MG63 (cell line): ENCODE measurements at regions not wholly inside any gene's neighbourhood (a gene's known extent, or its start where the extent isn't known, plus 50 kb on each side); places are given as distances from the start of the nearest gene placed in this dataset.
"Not testable (repeated sequence)": the region's sequence is repeated elsewhere in the genome, so short reads cannot be mapped to it uniquely, and the experiment has no call there.

ENCODE experiments used
- DNase-seq: peaks from one replicate; pipeline ENCODE4 v3.0.0-alpha.2; 2020
- H3K27me3 ChIP-seq: fragments of 250-450 bp; sonication (Bioruptor Pico); 2 replicates; pipeline ENCODE4 v1.5.1; 2020; ENCODE audit warnings: mild to moderate bottlenecking, moderate library complexity
- H3K36me3 ChIP-seq: fragments of 250-450 bp; sonication (Bioruptor Pico); 2 replicates; pipeline ENCODE4 v1.5.1; 2020; ENCODE audit warnings: mild to moderate bottlenecking, moderate library complexity
- H3K4me3 ChIP-seq: fragments of 250-450 bp; sonication (Bioruptor Pico); 2 replicates; pipeline ENCODE4 v1.5.1; 2020; ENCODE audit warnings: mild to moderate bottlenecking, moderate library complexity
- H3K9me3 ChIP-seq: fragments of 250-450 bp; sonication (Bioruptor Pico); 2 replicates; pipeline ENCODE4 v1.5.1; 2020; ENCODE audit warnings: mild to moderate bottlenecking, moderate library complexity

GRCh38 chr5:62152394-62153087, 153.5 kb upstream of the KIF2A start:
- Histone ChIP-seq H3K27me3 (no peaks in the 10 kb centered on the region), H3K36me3 (no peaks in the 10 kb centered on the region), H3K9me3 (peaks cover 4% of the 10 kb centered on the region; the same call in 1 of the 2 replicates), H3K4me3 (no peak overlapping the region)
- peak; percentile 71 for DNase-seq

DNA sequence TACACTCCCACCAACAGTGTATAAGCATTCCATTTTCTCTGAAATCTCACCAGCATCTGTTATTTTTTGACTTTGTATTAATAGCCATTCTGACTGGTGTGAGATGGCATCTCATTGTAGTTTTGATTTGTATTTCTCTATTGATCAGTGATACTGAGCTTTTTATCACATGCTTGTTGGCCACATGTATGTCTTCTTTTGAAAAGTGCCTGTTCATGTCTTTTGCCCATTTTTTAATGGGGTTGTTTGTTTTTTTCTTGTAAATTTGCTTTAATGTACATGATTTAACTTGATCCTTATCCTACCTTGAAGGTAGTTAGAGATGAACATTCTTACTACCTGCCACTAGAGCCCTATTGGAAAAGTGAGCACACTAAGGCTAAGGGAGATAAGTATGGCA, 151.2 kb upstream of the KIF2A start:
- Histone ChIP-seq H3K9me3 (peaks cover 4% of the 10 kb centered on the region; the same call in 1 of the 2 replicates), H3K27me3 (no peaks in the 10 kb centered on the region), H3K4me3 (no peak overlapping the region), H3K36me3 (no peaks in the 10 kb centered on the region)
- DNase-seq, result no peak

DNA sequence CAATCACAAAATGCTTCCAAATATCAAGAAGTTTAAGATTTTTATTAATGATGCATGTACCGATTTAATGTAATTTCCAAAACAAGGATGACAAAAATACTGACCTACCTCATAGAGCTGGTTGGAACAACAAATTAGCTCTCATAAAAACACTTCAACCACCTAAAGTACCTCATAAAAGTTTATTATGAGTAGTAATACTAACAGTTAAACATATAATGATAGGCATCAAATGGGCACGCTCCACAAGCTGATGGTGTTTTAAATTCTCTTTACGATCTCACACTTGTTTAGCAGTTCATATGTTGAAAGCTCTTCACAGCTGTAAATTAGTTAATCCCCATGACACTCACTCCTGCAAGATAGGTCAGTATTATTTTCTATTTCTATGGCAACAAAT, 150.0 kb upstream of the KIF2A start:
- no peak overlapping the region for H3K4me3 ChIP-seq
- H3K9me3 ChIP-seq, result peaks cover 4% of the 10 kb centered on the region; the same call in 1 of the 2 replicates
- no peaks in the 10 kb centered on the region for H3K36me3 ChIP-seq
- DNase-seq, result no peak
- H3K27me3 ChIP-seq, result no peaks in the 10 kb centered on the region

GRCh38 chr5:62167561-62168057, 138.4 kb upstream of the KIF2A start:
- no peaks in the 10 kb centered on the region for H3K9me3 ChIP-seq
- H3K36me3 ChIP-seq, result no peaks in the 10 kb centered on the region
- no peak overlapping the region for H3K4me3 ChIP-seq

DNA sequence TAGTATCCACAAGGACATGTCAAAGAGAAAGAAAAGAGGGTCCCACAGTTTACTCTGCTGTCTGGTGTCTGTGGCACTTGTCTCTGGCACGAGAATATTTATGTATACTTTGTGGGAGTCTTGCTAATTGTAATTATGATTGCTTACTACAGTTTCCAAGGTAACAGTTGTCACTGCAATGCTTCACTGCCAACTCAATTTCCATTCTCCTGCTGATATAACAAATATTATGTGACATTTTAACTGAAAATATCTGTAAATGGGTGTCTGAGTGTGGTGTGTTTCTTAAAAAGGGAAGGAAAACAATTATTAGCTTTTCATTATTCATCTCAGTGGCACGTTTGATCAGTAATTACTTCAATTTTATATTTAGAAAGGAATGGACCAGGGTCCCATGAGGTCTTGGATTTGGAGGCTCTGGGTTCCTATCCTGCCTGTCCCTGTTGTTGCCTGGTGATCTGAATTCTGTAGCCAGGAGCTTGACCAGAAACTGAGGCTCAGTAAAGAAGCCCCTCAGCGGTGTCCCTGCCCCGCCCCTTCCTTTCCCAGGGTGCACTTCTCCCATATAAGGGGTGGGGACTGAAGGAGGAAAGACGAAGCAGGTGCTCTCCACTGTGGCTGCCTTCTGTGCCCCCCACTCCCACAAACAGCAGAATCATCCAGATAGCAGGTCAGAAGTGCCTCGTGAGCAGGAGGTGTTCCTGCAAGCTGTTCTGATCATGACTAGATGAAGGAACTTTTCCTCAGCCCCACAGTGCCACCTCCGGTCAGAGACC, 137.3 kb upstream of the KIF2A start:
- Histone ChIP-seq H3K4me3 (no peak overlapping the region), H3K36me3 (no peaks in the 10 kb centered on the region), H3K27me3 (no peaks in the 10 kb centered on the region), H3K9me3 (no peaks in the 10 kb centered on the region)
- DNase-seq, result no peak

More at GRCh38 chr5:62167561-62168057, 138.4 kb upstream of the KIF2A start:
- no peak for DNase-seq
- H3K27me3 ChIP-seq, result no peaks in the 10 kb centered on the region

GRCh38 chr5:62178258-62178657, 127.7 kb upstream of the KIF2A start:
- no peak overlapping the region for H3K4me3 ChIP-seq
- no peaks in the 10 kb centered on the region for H3K27me3 ChIP-seq
- no peak for DNase-seq
- H3K9me3 ChIP-seq, result no peaks in the 10 kb centered on the region
- H3K36me3 ChIP-seq, result no peaks in the 10 kb centered on the region

DNA sequence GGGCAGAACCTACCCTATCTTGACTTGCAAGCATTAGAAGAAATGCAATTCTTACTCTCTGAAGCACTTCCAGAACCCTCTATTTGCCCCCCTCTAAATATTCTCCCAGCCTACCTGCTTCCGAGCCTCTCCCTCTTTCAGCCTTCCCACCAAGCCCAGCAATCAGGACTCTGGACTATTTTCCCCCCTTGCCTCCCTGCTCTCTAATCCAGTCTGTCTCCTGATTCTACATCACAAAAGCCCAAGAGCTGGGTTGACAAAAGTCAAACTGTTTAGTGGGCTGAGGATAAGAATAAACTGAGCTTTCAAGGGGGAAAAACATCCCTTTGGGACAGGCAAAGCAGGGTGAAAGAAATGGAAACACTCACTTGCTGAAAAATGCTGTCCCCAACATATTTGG, 123.2 kb upstream of the KIF2A start:
- no peaks in the 10 kb centered on the region for H3K36me3 ChIP-seq
- no peaks in the 10 kb centered on the region for H3K9me3 ChIP-seq
- H3K4me3 ChIP-seq, result no peak overlapping the region
- DNase-seq, result no peak
- no peaks in the 10 kb centered on the region for H3K27me3 ChIP-seq

DNA sequence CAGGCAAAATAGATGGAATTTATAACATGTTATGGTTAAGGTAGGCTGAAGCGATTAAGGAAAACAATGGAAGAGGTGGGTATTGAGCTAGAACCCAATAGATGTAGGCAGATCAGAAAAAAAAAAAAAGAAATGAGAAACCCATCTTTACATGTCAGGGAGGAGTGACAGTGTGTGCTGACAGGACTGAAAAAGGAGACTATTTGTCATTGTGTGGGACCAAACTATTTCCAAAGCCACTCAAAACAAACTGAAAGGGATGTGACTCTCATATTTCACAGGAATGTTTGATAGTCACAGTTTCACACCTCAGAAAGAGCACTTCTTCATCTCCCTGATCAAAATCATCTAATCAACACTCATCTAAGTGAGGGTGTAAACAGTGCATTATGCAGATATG, 122.3 kb upstream of the KIF2A start:
- no peak for DNase-seq
- Histone ChIP-seq H3K4me3 (no peak overlapping the region), H3K27me3 (no peaks in the 10 kb centered on the region), H3K36me3 (no peaks in the 10 kb centered on the region), H3K9me3 (no peaks in the 10 kb centered on the region)

GRCh38 chr5:62184444-62184843, 121.6 kb upstream of the KIF2A start:
- Histone ChIP-seq H3K9me3 (no peaks in the 10 kb centered on the region), H3K4me3 (no peak overlapping the region), H3K27me3 (no peaks in the 10 kb centered on the region), H3K36me3 (no peaks in the 10 kb centered on the region)
- DNase-seq, result no peak

DNA sequence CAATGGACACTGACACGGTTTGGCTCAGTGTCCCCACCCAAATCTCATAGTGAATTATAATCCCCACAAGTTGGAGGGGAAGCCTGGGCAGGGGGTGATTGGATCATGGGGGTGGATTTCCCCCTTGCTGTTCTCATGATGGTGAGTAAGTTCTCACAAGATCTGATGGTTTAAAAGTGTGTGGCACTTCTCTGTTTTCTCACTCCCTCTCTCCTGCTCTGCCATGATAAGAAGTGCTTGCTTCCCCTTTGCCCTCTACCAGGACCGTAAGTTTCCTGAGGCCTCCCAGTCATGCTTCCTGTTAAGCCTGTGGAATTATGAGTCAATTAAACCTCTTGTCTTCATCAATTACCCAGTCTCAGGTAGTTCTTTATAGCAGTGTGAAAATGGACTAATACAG, 115.8 kb upstream of the KIF2A start:
- Histone ChIP-seq H3K27me3 (no peaks in the 10 kb centered on the region), H3K36me3 (no peaks in the 10 kb centered on the region), H3K4me3 (no peak overlapping the region), H3K9me3 (no peaks in the 10 kb centered on the region)
- no peak for DNase-seq

- H3K9me3 ChIP-seq, result no peaks in the 10 kb centered on the region
- DNase-seq, result no peak
- no peaks in the 10 kb centered on the region for H3K36me3 ChIP-seq
- H3K27me3 ChIP-seq, result no peaks in the 10 kb centered on the region
- no peak overlapping the region for H3K4me3 ChIP-seq
These were observed 115.1 kb upstream of the KIF2A start for GRCh38 chr5:62190931-62191330.

GRCh38 chr5:62192958-62193357, 113.0 kb upstream of the KIF2A start:
- H3K9me3 ChIP-seq, result no peaks in the 10 kb centered on the region
- H3K27me3 ChIP-seq, result no peaks in the 10 kb centered on the region
- no peak overlapping the region for H3K4me3 ChIP-seq
- no peak for DNase-seq
- H3K36me3 ChIP-seq, result no peaks in the 10 kb centered on the region

DNA sequence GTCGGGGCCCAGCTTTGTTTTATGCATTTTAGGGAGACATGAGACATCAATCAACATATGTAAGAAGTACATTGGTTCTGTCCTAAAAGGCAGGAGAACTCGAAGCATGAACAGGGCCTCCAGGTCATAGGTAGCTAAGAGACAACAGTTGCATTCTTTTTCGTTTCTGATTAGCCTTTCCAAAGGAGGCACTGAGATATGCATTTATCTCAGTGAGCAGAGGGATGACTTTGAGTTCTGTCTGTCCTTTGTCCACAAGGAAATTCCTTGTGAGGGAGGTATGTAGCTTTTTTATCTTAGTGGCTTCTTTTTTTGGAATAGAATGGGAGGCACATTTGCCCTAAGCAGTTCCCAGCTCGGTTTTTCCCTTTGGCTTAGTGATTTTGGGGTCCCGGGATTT, 109.5 kb upstream of the KIF2A start:
- not testable (repeated sequence) for H3K9me3 ChIP-seq, H3K4me3 ChIP-seq, H3K27me3 ChIP-seq, DNase-seq, H3K36me3 ChIP-seq

- H3K36me3 ChIP-seq, result no peaks in the 10 kb centered on the region
- peaks cover 7% of the 10 kb centered on the region; the same call in 1 of the 2 replicates for H3K27me3 ChIP-seq
- no peak overlapping the region for H3K4me3 ChIP-seq
- H3K9me3 ChIP-seq, result no peaks in the 10 kb centered on the region
- no peak for DNase-seq
These were observed 108.3 kb upstream of the KIF2A start for GRCh38 chr5:62197697-62198096.

DNA sequence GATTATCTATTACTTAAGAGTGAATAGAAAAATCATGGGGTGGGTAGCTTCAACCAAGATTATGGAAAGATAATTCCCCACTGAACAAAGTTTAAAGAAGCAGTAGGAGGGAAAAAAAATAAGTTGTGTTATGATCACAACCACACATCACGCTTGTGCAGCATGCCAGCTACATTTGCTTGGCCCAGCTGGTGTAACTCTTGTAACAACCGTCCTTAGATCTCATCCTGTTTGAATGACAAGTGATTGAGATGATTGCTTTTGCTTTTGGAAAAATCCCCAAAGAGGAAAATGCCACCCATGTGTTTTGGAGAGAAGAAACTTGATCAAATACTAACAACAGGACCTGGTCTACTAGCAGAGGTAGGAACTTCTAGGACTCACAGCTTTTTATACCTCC, 107.6 kb upstream of the KIF2A start:
- Histone ChIP-seq H3K27me3 (peaks cover 7% of the 10 kb centered on the region; the same call in 1 of the 2 replicates), H3K36me3 (no peaks in the 10 kb centered on the region), H3K4me3 (no peak overlapping the region), H3K9me3 (no peaks in the 10 kb centered on the region)
- DNase-seq, result no peak

DNA sequence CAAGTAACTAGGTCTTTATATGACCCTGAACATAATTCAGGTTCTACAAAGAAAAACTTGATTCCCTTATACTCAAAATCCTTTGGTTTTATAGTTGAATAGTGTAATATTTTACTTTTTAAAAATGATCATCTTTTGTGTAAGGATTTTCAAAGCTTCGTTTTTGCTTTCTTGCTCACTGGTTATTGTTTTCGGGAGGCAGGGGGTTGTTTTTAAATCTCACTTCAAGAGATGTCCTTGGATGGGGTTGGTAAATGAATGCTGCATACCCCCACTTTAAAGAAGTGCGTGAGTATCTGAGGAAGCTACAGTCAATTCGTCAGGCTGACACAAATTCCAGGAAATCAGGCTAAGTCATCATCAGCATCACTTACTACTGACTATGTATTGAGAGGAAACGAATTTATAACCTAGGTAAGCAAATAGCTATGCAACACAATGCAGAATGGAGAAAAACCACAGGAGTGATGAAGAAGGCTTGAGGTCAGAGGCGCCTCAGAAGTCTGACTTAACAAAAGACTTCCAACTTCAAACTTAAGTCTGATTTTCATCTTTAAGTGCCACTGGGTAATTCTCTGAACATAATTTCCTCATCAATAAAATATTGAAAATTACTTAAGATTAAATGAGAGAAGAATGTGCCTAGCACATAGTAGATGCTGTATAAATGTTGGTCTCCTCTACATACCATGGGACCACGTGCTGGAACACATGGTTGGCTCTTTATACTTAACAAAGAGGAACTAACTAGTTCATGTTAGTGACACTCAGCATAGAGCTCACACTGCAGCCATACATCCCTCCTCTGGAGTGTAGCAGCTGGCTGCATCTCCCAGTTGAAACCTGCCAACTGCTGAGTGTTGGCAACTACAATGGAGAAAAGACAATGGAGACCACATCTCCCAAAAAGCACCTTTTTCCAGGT, 106.0 kb upstream of the KIF2A start:
- no peak for DNase-seq
- no peaks in the 10 kb centered on the region for H3K9me3 ChIP-seq
- H3K36me3 ChIP-seq, result no peaks in the 10 kb centered on the region
- no peak overlapping the region for H3K4me3 ChIP-seq
- H3K27me3 ChIP-seq, result peaks cover 7% of the 10 kb centered on the region; the same call in 1 of the 2 replicates
